NCI-H748 treated with DMSO at 0.1 percent for 48 hours (cell line): ENCODE measurements at regions not wholly inside any gene's neighbourhood (a gene's known extent, or its start where the extent isn't known, plus 50 kb on each side); places are given as distances from the start of the nearest gene placed in this dataset.
A peak's percentile ranks its signal among the peaks of the same experiment; 100 is the strongest.
"Not testable (repeated sequence)": the region's sequence is repeated elsewhere in the genome, so short reads cannot be mapped to it uniquely, and the experiment has no call there.

Source experiments
- DNase-seq: peaks from one replicate; lab custom pipeline; 2025; lab: John Stamatoyannopoulos, UW

DNA sequence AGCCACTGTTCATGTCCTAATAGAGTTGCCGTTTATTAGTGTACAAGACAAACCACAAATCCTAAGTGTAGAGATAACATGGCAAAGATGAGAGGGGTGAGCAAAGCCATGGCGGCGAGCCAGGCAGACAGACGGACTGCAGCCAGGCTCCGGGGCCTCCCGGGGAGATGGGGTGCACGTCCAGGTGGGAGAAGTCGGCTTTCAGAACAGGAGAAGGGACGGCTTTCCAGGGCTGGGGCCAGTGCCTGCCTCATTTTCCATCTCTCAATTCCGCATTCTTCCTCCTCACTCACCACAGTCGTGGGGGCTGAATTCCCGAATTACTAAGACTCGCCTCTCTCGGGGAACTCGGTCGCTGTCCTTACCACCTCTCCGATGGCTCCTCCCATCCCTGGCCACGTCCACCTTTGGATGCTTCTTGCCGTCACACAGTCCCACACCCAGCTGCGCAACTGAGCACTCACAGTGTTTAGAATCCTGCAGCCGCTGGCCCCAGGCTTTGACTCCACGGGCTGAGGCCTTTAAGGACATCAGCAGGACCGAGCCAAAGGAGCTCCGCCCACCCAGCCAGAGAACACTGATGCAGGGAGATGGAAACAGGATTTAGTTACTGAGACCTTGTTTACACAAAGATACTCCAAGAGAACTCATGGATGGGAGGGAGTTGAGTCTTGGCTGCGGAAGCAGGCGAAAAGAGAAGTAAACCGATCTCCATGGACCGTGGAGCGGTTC lies 59.7 kb downstream of the RNF112 start:
- DNase-seq: peak; percentile 72

GRCh38 chr17:19474405-19474804 lies 59.2 kb upstream of the SLC47A1 start:
- not testable (repeated sequence) for DNase-seq

- DNase-seq: not testable (repeated sequence)
These were observed 57.9 kb upstream of the SLC47A1 start for GRCh38 chr17:19475800-19476199.

DNA sequence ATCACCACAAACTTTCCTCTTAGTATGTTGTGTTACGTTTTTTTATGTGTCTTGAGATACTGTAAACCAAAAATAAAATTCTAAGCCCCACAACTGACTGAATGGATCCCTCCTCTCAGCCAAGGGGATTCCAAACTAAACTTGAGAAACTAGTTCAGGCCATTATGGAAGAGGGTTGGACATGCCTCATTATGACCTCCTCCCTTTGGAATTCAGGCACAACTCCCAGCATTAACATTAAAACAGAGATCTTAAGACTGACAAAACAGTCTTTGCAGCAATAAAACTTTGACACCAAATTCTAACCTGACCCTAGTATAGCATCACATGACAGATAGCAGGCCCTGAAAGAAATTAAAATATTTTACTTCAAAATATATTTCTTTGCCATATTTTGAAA lies 51.1 kb upstream of the SLC47A1 start:
- no peak for DNase-seq
